PC-3 (cell line): ENCODE measurements at regions not wholly inside any gene's neighbourhood (a gene's known extent, or its start where the extent isn't known, plus 50 kb on each side); places are given as distances from the start of the nearest gene placed in this dataset.

Experiments used
- ATAC-seq: fragments of 200-7000 bp; cut with Tn5 transposase; 2 replicates; pipeline ENCODE4 v1.9.1; 2020; ENCODE audit warnings: mild to moderate bottlenecking, moderate library complexity
- BruUV-seq: library from RNA; stranded (reverse); fragments of 400-500 nt; replicated peaks from 2 replicates; lab custom pipeline; 2021; lab: Mats Ljungman, UMichigan
- CTCF ChIA-PET: fragments of 300-600 bp; sonication (Branson Sonifier 250); formaldehyde crosslinking; loops from one replicate; lab custom pipeline; 2022; ENCODE audit warnings: antibody characterized with exemption; lab: Charles Lee
- POLR2A ChIA-PET: fragments of 300-600 bp; sonication (Branson Sonifier 250); formaldehyde crosslinking; loops from one replicate; lab custom pipeline; 2022; ENCODE audit warnings: antibody characterized with exemption; ENCODE audit not compliant: unreplicated experiment; lab: Charles Lee
- DNase-seq: peaks from one replicate; pipeline ENCODE4 v3.0.0-alpha.2; 2015
- H2AFZ ChIP-seq: fragments of 300-600 bp; sonication (generic); 2 replicates; pipeline ENCODE4 v1.6.0; 2016; ENCODE audit warnings: antibody characterized with exemption, low read length
- H3F3A ChIP-seq: fragments of 300-600 bp; sonication (generic); one replicate; pipeline ENCODE4 v1.6.0; 2017; ENCODE audit warnings: antibody characterized with exemption, low read length, control low read depth, mild to moderate bottlenecking; ENCODE audit not compliant: unreplicated experiment
- H3K27ac ChIP-seq: fragments of 300-600 bp; sonication (generic); 2 replicates; pipeline ENCODE4 v1.5.1; 2016; ENCODE audit warnings: mild to moderate bottlenecking, low read length
- H3K27me3 ChIP-seq: fragments of 300-600 bp; sonication (generic); 2 replicates; pipeline ENCODE4 v1.6.1; 2016; ENCODE audit warnings: low read length, mixed read lengths
- H3K36me3 ChIP-seq: fragments of 300-600 bp; sonication (generic); 2 replicates; pipeline ENCODE4 v1.6.1; 2016; ENCODE audit warnings: low read depth, mixed run types, low read length, mixed read lengths
- H3K4me1 ChIP-seq: fragments of 300-600 bp; sonication (generic); 2 replicates; pipeline ENCODE4 v1.5.1; 2016; ENCODE audit warnings: low read length; ENCODE audit not compliant: insufficient read depth
- H3K4me2 ChIP-seq: fragments of 300-600 bp; sonication (generic); 2 replicates; pipeline ENCODE4 v1.6.0; 2016; ENCODE audit warnings: low read length
- H3K4me3 ChIP-seq: fragments of 300-600 bp; sonication (generic); 2 replicates; pipeline ENCODE4 v1.5.1; 2016; ENCODE audit warnings: mild to moderate bottlenecking, low read length, mixed read lengths
- H3K79me2 ChIP-seq: fragments of 300-600 bp; sonication (generic); 2 replicates; pipeline ENCODE4 v1.6.1; 2017; ENCODE audit warnings: low read length, mixed read lengths
- H3K9ac ChIP-seq: fragments of 300-600 bp; sonication (generic); 2 replicates; pipeline ENCODE4 v1.6.0; 2016; ENCODE audit warnings: mild to moderate bottlenecking, low read length
- H3K9me2 ChIP-seq: fragments of 300-600 bp; sonication (generic); replicated peaks from 2 replicates; pipeline ENCODE4 v1.6.1; 2016; ENCODE audit warnings: mixed run types, low read length, mixed read lengths
- H3K9me3 ChIP-seq: fragments of 300-600 bp; sonication (generic); 2 replicates; pipeline ENCODE4 v1.6.1; 2016; ENCODE audit warnings: low read length, mixed read lengths
- H4K20me1 ChIP-seq: fragments of 300-600 bp; sonication (generic); 2 replicates; pipeline ENCODE4 v1.6.1; 2016; ENCODE audit warnings: low read length, mixed read lengths
- EZH2 ChIP-seq: fragments of 300-600 bp; sonication (generic); IDR thresholded peaks from one replicate; pipeline ENCODE4 v1.6.1; 2017; ENCODE audit warnings: antibody characterized with exemption, mild to moderate bottlenecking, low read length; ENCODE audit not compliant: unreplicated experiment
- EZH2phosphoT487 ChIP-seq: fragments of 300-600 bp; sonication (generic); IDR thresholded peaks from 2 replicates; pipeline ENCODE4 v1.6.1; 2018; ENCODE audit warnings: mild to moderate bottlenecking, antibody characterized with exemption, low read length, borderline replicate concordance
- intact Hi-C: fragments of 100-400 bp; cut with micrococcal nuclease; formaldehyde crosslinking; loops from 2 replicates; pipeline ENCODE4 v1.9.0; 2023
- TF ChIP-seq, protein P1 (sequence below): fragments of 300-600 bp; sonication (generic); conservative IDR thresholded peaks from 2 replicates; pipeline ENCODE4 v1.5.1; 2017; ENCODE audit warnings: antibody characterized with exemption, low read depth, mild to moderate bottlenecking, low read length

- no peak for ATAC-seq
- CTCF ChIA-PET = no interaction called here
- POLR2A ChIA-PET = no interaction called here
- Histone ChIP-seq H3K4me1 (no peaks in the 10 kb centered on the region), H3K9me2 (no peaks in the 10 kb centered on the region), H3K9ac (no peak overlapping the region), H4K20me1 (no peaks in the 10 kb centered on the region), H3F3A (no peaks in the 10 kb centered on the region), H2AFZ (no peak overlapping the region), H3K36me3 (no peaks in the 10 kb centered on the region), H3K9me3 (no peaks in the 10 kb centered on the region), H3K27ac (no peak overlapping the region), H3K4me3 (no peak overlapping the region), H3K27me3 (peaks cover 31% of the 10 kb centered on the region), H3K79me2 (no peaks in the 10 kb centered on the region), H3K4me2 (no peak overlapping the region)
- intact Hi-C loops = no loop called here
- DNase-seq = no peak
- TF ChIP-seq, protein P1, sequence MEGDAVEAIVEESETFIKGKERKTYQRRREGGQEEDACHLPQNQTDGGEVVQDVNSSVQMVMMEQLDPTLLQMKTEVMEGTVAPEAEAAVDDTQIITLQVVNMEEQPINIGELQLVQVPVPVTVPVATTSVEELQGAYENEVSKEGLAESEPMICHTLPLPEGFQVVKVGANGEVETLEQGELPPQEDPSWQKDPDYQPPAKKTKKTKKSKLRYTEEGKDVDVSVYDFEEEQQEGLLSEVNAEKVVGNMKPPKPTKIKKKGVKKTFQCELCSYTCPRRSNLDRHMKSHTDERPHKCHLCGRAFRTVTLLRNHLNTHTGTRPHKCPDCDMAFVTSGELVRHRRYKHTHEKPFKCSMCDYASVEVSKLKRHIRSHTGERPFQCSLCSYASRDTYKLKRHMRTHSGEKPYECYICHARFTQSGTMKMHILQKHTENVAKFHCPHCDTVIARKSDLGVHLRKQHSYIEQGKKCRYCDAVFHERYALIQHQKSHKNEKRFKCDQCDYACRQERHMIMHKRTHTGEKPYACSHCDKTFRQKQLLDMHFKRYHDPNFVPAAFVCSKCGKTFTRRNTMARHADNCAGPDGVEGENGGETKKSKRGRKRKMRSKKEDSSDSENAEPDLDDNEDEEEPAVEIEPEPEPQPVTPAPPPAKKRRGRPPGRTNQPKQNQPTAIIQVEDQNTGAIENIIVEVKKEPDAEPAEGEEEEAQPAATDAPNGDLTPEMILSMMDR = no peak
- no peak for TF ChIP-seq EZH2phosphoT487
- no peak for TF ChIP-seq EZH2
- no TSS peak for BruUV-seq
These were observed 226.8 kb downstream of the RAP2A start for GRCh38 chr13:97660594-97661260.

- ChIA-PET POLR2A (no interaction called here), CTCF (no interaction called here)
- no peak for ATAC-seq
- Histone ChIP-seq H3K27me3 (peaks cover 13% of the 10 kb centered on the region; the same call in 1 of the 2 replicates), H3K9me2 (no peaks in the 10 kb centered on the region), H3F3A (no peaks in the 10 kb centered on the region), H3K36me3 (no peaks in the 10 kb centered on the region), H4K20me1 (no peaks in the 10 kb centered on the region), H3K27ac (no peak overlapping the region), H3K9me3 (no peaks in the 10 kb centered on the region), H3K9ac (no peak overlapping the region), H3K4me3 (no peak overlapping the region), H3K79me2 (no peaks in the 10 kb centered on the region), H3K4me2 (no peak overlapping the region), H2AFZ (no peak overlapping the region), H3K4me1 (no peaks in the 10 kb centered on the region)
- BruUV-seq = no TSS peak
- no peak for TF ChIP-seq EZH2phosphoT487
- DNase-seq = no peak
- intact Hi-C loops = no loop called here
These were observed 252.6 kb downstream of the RAP2A start for GRCh38 chr13:97686594-97686993.

DNA sequence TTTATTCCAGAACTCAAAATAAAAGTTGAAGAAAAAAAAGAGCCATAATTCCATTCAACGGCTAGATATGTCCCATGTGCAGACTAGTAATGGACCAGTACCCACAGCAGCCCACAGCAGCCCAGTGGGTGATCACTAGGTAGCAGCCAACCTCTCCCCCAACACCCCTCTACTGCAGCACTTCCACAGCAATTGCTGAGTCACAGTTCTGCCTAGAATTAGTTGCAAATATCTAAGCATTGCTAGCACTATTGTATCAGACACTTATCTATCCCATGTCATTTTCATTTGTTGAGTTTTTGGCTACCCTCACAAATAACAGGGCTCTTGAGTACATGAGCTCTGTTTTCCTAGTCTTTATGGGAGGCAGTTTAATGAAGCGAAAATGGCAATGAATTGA lies 258.7 kb downstream of the RAP2A start:
- Histone ChIP-seq H3K4me1 (no peaks in the 10 kb centered on the region), H3K27me3 (peaks cover 23% of the 10 kb centered on the region; the same call in 1 of the 2 replicates), H3K9me2 (no peaks in the 10 kb centered on the region), H3K9me3 (no peaks in the 10 kb centered on the region), H3K9ac (no peak overlapping the region), H3K4me2 (no peak overlapping the region), H3K4me3 (no peak overlapping the region), H3K36me3 (no peaks in the 10 kb centered on the region), H3F3A (no peaks in the 10 kb centered on the region), H4K20me1 (no peaks in the 10 kb centered on the region), H3K79me2 (no peaks in the 10 kb centered on the region), H3K27ac (no peak overlapping the region), H2AFZ (no peak overlapping the region)
- ChIA-PET POLR2A (no interaction called here), CTCF (no interaction called here)
- no peak for ATAC-seq
- intact Hi-C loops = no loop called here
- DNase-seq = no peak
- BruUV-seq = no TSS peak
- no peak for TF ChIP-seq EZH2
- TF ChIP-seq, protein P1 = no peak
- TF ChIP-seq EZH2phosphoT487 = no peak
